ENCODE measurements at regions not wholly inside any gene's neighbourhood (a gene's known extent, or its start where the extent isn't known, plus 50 kb on each side); places are given as distances from the start of the nearest gene placed in this dataset.

DNA sequence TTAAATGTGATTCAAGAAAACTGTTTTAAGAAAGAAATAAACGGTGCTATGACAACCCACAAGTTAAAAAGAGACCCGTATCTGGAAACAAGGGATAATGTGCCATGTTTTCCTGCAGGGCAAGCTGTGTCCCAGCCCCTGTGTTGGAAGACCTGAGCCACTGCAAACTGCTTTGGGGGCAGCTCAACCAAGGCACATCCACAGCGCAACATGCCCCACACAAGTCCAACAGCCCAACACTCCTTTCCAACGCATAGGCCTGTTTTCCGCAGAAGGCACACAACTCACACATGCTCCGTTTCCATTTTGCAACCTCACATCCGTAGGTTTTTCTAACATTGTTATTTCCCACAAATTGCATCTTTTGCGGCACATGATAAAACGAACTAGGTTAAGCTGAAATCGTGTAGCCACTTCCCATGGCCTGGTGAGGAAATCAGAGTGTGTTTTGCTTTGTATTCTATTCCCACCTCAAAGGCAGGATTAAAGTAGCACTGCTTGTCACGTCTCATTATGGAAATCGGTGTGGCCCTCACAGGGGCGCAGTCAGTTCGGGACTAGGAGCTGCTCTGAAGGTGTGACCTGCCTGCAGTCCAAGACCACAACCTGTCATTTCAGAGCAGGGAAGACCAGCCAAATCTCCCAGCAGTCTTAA, 50.5 kb upstream of the ZNF516 start:
- Histone ChIP-seq H3K9ac (ENCODE audit: low read depth, low read length) (no peak overlapping the region), H3K27ac (ENCODE audit: low read length) (no peak overlapping the region), H3K4me3 (ENCODE audit: low read depth in 1 of 2, low read length in 2 of 2) (no peak overlapping the region), H3K9me3 (ENCODE audit: insufficient read depth, low read length, severe bottlenecking) (no peaks in the 10 kb centered on the region), H3K4me1 (ENCODE audit: insufficient read depth, low read length) (no peaks in the 10 kb centered on the region), H3K36me3 (ENCODE audit: insufficient read depth, low read length) (no peaks in the 10 kb centered on the region), H3K4me2 (ENCODE audit: insufficient read depth, low read length) (no peak overlapping the region), H2AFZ (ENCODE audit: low read depth, low read length) (no peak overlapping the region), H3K27me3 (ENCODE audit: insufficient read depth, low read length, poor library complexity) (peaks cover 3% of the 10 kb centered on the region), H4K20me1 (ENCODE audit: insufficient read depth, low read length) (no peaks in the 10 kb centered on the region), H3K79me2 (ENCODE audit: insufficient read depth, low read length) (no peaks in the 10 kb centered on the region)
- DNase-seq (no peak), ATAC-seq (ENCODE audit: insufficient read depth, low read depth) (no peak)
- no peak for TF ChIP-seq EZH2 (IDR thresholded peaks at IDR 0.05; ENCODE audit: borderline replicate concordance, low read depth, low read length, severe bottlenecking)
- TF ChIP-seq, protein P1, sequence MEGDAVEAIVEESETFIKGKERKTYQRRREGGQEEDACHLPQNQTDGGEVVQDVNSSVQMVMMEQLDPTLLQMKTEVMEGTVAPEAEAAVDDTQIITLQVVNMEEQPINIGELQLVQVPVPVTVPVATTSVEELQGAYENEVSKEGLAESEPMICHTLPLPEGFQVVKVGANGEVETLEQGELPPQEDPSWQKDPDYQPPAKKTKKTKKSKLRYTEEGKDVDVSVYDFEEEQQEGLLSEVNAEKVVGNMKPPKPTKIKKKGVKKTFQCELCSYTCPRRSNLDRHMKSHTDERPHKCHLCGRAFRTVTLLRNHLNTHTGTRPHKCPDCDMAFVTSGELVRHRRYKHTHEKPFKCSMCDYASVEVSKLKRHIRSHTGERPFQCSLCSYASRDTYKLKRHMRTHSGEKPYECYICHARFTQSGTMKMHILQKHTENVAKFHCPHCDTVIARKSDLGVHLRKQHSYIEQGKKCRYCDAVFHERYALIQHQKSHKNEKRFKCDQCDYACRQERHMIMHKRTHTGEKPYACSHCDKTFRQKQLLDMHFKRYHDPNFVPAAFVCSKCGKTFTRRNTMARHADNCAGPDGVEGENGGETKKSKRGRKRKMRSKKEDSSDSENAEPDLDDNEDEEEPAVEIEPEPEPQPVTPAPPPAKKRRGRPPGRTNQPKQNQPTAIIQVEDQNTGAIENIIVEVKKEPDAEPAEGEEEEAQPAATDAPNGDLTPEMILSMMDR (IDR thresholded peaks at IDR 0.05; ENCODE audit: borderline replicate concordance, extremely low read depth, low read length, poor library complexity, severe bottlenecking) = no peak

DNA sequence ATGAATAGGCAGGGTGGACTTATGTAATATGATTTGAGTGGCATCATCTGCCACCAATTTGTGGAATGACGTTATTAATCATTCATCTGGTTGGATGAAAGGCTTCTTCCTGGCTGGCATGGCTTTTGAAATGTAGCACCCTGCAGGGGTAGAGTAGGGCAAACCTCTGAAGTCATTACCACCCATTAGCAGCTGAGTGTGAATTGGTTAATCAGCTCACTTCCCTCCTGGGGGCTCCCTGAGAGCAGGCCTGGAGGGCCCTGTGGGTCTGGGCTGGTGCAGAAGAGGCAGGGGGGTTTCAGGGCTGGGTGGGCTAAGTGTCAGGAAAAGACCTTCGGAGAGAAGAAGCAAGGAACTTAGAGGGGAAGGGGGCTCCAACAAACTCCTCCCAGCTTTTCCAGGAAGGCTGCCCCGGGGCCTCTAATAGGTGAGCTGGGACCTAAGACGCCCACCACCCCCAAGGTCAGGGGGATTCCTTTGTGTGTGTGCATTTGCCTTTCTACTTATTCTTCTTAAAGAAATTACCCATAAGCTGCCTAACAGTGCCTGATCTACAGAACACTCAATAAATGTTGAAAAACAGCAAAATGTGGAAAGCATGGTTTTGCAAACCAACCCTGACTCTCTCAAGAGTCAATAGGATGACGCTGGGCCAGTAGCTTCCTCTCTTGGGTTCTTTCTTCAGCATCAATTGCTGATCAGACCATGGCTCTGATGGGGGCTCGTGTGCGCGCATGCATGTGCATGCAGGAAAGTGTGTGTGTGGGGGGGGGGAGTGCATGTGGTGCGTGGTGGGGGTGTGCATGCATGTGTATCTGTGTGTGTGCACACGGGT, 49.7 kb upstream of the ZNF516 start:
- no peak overlapping the region for H3K9ac ChIP-seq (ENCODE audit: low read depth, low read length)
- H2AFZ ChIP-seq (ENCODE audit: low read depth, low read length) = no peak overlapping the region
- TF ChIP-seq EZH2 (IDR thresholded peaks at IDR 0.05; ENCODE audit: borderline replicate concordance, low read depth, low read length, severe bottlenecking) = no peak
- TF ChIP-seq, protein P1 (IDR thresholded peaks at IDR 0.05; ENCODE audit: borderline replicate concordance, extremely low read depth, low read length, poor library complexity, severe bottlenecking) = no peak
- ATAC-seq (ENCODE audit: insufficient read depth, low read depth) = no peak
- no peaks in the 10 kb centered on the region for H4K20me1 ChIP-seq (ENCODE audit: insufficient read depth, low read length)
- no peak overlapping the region for H3K4me3 ChIP-seq (ENCODE audit: low read depth in 1 of 2, low read length in 2 of 2)
- no peaks in the 10 kb centered on the region for H3K4me1 ChIP-seq (ENCODE audit: insufficient read depth, low read length)
- no peaks in the 10 kb centered on the region for H3K79me2 ChIP-seq (ENCODE audit: insufficient read depth, low read length)
- H3K9me3 ChIP-seq (ENCODE audit: insufficient read depth, low read length, severe bottlenecking) = no peaks in the 10 kb centered on the region
- peaks cover 3% of the 10 kb centered on the region for H3K27me3 ChIP-seq (ENCODE audit: insufficient read depth, low read length, poor library complexity)
- no peaks in the 10 kb centered on the region for H3K36me3 ChIP-seq (ENCODE audit: insufficient read depth, low read length)
- H3K4me2 ChIP-seq (ENCODE audit: insufficient read depth, low read length) = no peak overlapping the region
- H3K27ac ChIP-seq (ENCODE audit: low read length) = no peak overlapping the region
- no peak for DNase-seq

All from DND-41 (cell line).